ENCODE measurements at regions not wholly inside any gene's neighbourhood (a gene's known extent, or its start where the extent isn't known, plus 50 kb on each side); places are given as distances from the start of the nearest gene placed in this dataset.

GRCh38 chr18:10252494-10252893 lies 201.9 kb upstream of the APCDD1 start:
- no peak for TF ChIP-seq CTCF (conservative IDR thresholded peaks at IDR 0.05)
- TF ChIP-seq EZH2 (IDR thresholded peaks at IDR 0.05; ENCODE audit: low read depth) = no peak
